GM21381 (cell line): ENCODE measurements at regions not wholly inside any gene's neighbourhood (a gene's known extent, or its start where the extent isn't known, plus 50 kb on each side); places are given as distances from the start of the nearest gene placed in this dataset.
"Not testable (repeated sequence)": the region's sequence is repeated elsewhere in the genome, so short reads cannot be mapped to it uniquely, and the experiment has no call there.

ENCODE experiments used
- ATAC-seq: cut with Tn5 transposase; IDR thresholded peaks from one replicate; pipeline ENCODE4 v1.9.1; 2021; ENCODE audit warnings: mild to moderate bottlenecking, moderate library complexity; ENCODE audit not compliant: unreplicated experiment

DNA sequence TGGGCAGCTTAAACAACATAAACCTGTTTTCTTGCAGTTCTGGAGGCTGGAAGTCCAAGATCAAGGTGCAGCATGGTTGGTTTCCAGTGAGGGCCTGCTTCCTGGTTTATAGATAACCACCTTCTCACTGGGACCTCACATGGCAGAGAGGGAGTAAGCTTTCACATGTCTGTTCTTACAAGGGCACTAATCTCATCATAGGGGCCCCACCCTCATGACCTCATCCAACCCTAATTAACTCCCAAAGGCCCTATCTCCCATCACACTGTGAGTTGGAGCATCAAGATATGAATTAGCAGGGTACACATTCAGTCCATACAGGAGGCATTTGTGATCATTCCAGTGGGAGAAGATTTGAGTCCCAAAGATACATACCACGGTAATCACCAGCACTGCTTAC is 50.5 kb upstream of the GRIN2A start:
- ATAC-seq, result no peak

- no peak for ATAC-seq
Observed at GRCh38 chr16:10239640-10240039, 57.4 kb upstream of the GRIN2A start.

DNA sequence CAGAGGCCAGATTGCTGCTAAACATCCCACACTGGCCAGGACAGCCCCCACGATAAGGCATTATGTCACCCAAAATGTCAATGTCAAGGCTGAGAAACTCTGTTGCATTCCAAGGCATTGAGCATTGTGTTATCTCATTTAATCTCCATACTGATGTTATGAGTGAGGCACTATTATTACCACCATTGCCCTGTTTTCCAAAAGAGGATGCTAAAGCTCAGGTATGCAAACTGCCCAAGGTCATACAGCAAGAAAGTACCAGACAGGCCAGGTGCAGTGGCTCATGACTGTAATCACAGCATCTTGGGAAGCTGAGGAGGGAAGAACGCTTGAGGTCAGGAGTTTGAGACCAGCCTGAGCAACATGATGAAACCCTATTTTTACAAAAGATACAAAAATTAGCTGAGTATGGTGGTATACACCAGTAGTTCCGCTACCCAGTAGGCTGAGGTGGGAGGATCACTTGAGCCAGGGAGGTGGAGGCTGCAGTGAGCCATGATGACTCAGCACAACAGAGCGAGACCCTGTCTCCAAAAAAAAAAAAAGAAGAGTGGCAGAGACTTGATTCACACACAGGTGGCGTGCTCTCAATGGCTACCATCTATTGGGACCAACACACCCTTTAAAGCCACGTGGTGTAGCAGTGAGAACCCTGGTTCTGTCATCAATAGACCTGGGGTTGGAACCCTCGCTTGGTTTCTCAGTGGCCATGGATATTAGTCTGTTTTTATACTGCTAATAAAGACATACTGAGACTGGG is 58.8 kb upstream of the GRIN2A start:
- ATAC-seq, result no peak

DNA sequence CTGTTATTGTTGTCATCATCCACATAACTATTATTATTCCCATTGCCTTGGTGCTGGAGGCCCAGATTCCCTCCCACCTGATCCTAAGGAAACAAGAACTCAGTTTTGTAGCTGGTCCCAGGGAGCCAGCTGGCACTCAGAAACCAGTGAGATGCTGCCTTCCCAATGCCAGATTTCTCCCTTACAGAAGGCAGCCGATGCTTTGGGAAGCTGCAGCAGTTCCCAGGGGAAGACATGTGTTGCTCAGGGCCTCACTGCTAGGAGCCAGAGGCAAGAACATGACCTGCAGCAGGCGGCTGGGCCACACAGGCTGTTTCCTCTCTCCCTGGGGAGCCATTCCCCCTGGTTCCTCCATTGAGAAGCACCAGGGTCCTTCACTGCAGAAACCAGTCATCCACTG is 59.9 kb upstream of the GRIN2A start:
- no peak for ATAC-seq

GRCh38 chr16:10242916-10243315 is 60.7 kb upstream of the GRIN2A start:
- no peak for ATAC-seq

DNA sequence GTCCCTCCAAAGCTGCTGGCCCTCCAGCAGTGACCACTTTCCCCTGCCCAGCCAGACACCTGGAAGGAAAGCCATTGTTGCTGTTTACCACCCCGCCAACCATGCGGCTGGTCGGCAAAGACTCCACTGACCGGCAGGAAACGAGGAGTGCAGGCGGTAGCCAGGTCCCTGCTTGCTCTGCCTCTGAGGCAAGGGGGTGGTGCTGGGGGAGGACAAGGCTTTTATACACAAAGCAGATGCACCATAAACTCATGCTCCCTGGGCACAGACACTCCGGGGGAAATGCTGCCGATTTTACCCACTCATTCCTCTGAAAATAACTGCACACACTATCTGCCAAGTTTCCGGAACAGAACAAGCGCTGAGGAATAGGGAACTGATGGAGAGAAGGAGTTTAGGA is 62.8 kb upstream of the GRIN2A start:
- no peak for ATAC-seq

DNA sequence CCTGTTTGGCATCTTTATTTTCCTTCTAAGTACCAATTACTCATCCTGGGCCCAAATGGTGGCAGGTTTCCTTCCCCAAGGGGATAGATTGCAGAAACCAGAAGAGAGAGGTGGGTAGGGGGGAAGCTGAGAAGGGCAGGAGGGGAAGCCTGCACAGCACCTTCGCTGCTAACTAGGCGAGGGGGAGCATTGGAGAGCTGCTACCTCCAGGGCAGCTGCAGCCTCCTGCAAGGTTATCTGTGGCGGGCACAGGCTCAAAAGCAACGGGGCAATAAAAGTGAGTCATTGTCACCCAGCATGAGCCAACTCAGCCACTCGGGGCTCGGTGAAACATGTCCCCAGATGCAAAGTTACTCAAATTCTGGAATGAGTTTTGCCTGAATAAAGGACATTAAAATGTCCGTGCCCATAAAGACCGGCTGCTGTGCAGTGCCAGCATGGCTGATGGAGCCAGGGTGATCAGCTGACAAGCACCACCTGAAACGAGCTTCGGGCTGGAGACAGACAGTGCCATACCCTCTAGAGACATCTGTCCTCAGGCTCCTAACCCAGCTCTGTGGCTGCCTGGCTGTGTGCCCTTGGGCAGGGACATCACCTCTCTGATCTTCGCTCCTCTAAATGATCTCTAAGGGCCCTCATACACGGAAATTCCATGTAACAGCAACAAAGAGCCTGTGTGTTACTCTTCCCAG is 68.1 kb upstream of the GRIN2A start:
- ATAC-seq, result no peak

GRCh38 chr16:10252155-10252554 is 69.9 kb upstream of the GRIN2A start:
- no peak for ATAC-seq

DNA sequence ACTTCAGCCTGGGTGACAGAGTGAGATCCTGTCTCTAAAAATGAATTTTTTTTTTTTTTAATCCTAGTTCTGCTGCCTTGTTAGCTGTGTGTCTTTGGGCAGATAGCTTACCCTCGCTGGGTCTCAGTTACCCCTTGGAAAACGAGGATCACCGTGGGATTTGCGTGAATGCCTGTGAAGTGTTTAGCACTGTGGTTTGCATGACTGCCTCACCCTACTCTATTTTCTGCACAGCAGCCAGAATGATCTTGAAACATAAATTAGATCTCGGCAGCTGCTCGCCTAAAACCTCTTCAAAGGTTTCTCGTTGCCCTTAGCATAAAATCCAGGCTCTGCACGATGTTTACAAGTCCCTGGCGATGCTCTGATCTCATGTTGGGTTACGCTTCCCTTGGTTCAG is 71.2 kb upstream of the GRIN2A start:
- no peak for ATAC-seq

GRCh38 chr16:10255728-10256127 is 73.5 kb upstream of the GRIN2A start:
- ATAC-seq, result no peak

- ATAC-seq, result no peak
Observed at GRCh38 chr16:10256784-10257641, 74.8 kb upstream of the GRIN2A start.

DNA sequence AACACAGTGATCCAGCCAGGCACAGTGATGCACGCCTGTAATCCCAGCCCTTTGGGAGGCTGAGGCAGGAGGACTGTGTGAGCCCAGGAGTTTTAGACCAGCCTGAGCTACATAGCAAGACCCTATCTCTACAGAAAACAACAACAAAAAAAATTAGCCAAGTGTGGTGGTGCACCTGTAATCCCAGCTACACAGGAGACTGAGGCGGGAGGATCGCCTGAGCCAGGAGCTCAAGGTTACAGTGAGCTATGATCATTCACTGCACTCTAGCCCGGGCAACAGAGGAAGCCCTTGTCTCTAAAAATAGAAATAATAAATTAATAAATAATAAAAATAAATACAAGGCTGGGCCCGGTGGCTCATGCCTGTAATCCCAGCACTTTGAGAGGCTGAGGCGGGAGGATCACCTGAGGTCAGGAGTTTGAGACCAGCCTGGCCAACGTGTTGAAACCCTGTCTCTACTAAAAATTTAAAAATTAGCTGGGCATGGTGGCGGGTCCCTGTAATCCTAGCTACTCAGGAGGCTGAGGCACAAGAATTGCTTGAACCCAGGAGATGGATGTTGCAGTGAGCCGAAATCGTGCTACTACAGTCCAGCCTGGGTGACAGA is 75.5 kb upstream of the GRIN2A start:
- not testable (repeated sequence) for ATAC-seq

GRCh38 chr16:10258930-10259603 is 76.8 kb upstream of the GRIN2A start:
- ATAC-seq, result not testable (repeated sequence)

DNA sequence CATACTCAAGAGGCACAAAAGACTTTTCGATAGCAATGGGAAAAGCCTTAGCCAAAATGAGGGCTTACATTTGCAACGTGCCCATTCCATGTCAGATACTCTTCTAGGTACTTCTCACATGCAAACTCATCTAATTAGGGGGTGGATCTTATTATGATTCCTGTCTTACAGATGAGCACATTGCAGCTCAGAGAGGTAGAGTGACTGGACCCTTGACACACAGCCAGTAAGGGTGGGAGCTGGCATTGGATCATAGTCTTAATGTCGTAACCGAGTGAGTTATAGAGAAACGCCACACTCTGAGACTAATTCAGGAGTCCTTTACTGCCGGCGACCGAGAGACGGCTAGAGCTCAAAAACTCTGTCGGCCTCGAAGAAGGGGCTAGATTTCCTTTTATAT is 78.8 kb upstream of the GRIN2A start:
- ATAC-seq, result no peak

- ATAC-seq, result not testable (repeated sequence)
Observed at GRCh38 chr16:10261526-10261925, 79.3 kb upstream of the GRIN2A start.

DNA sequence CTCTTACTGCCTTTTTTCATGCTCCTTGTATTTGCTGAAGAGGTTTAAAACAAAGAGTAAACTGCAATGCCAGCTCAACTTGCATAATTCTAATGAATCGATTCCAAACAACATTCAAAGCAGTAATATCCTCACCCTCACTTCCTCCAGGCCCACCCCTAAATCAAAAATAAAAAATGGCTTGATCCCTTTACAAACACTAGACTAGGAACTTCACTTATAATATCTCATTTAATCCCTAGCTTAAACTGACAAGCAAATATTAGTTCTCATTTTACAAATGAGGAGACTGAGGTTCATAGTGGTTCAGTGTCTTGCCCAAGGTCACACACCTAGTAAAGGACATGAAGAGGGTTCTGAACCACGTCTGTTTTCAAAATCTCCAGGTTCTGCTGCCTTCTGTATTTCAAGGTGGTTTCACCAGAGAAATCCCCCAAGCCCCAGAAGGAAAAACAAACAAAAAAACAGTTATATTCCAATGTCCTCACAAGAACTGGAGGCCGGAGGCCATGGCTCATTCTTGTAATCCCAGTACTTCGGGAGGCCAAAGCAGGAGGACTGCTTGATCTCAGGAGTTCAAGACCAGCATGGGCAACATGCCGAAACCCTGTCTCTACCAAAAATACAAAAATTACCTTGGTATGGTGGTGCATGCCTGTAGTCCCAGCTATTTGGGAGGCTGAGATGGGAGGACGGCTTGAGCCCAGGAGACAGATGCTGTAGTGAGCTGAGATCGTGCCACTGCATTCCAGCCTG is 80.3 kb upstream of the GRIN2A start:
- no peak for ATAC-seq

DNA sequence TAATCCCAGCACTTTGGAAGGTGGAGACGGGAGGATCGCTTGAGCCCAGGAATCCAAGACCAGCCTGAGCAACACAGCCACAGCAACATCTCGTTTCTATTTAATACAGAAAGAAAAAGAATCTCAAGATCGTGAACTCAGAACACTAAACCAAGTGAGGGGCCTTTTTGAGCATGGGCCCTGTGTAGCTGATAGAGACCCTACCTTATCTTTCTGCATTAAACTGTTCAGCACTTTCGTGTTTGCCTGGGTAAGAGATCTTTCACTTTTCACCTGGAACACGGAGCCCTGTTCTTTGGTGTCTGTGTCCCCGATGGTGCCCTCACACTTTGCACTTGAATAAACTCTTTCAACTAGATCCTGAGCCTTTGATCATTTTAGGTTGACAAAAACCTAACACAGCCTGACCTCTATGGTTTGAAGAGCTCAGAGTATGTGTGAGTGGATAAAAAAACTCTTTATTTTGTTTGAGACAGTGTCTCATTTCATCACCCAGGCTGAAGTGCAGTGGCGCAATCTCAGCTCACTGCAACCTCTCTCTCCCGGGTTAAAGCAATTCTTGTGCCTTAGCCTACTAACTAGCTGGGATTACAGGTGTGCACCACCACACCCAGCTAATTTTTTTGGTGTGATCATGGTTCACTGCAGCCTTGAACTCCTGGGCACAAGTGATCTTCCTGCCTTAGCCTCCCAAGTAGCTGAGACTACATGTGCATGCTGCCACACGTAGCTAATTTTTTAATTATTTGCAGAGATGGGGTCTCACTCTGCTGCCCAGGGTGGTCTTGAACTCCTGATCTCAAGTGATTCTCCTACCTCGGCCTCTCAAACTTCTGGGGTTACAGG is 83.8 kb upstream of the GRIN2A start:
- ATAC-seq, result no peak

DNA sequence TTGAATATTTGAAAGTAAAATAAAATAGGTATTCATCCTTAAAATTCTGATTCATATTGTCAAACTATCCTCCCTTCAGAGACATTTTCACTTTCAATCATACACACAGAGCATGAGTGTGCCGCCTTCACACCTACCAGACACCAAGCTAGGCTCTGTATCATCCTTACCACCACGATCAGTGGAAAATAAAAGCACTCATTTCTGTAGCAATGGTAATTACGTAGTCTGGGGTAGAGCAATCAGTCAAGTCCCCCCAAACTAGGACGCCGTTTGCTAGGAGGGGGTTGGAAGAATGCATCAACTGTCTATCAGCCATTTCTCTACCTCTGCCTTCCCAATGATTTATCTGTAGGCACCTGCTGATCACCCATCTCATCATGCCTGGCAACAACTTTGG is 84.6 kb upstream of the GRIN2A start:
- ATAC-seq, result peak; percentile 86

- ATAC-seq, result no peak
Observed at GRCh38 chr16:10269632-10270031, 87.4 kb upstream of the GRIN2A start.
